Dermis blood vessel endothelial cell (primary cell): ENCODE measurements at regions not wholly inside any gene's neighbourhood (a gene's known extent, or its start where the extent isn't known, plus 50 kb on each side); places are given as distances from the start of the nearest gene placed in this dataset.

Experiments used
- DNase-seq: peaks from one replicate; pipeline ENCODE4 v3.0.0; 2010

GRCh38 chr6:141667580-141668309 is 465.0 kb upstream of the GJE1 start:
- DNase-seq: no peak

- no peak for DNase-seq
These were observed 466.5 kb upstream of the GJE1 start for GRCh38 chr6:141666187-141666586.

GRCh38 chr6:141664744-141665143 is 468.0 kb upstream of the GJE1 start:
- DNase-seq: no peak

GRCh38 chr6:141659582-141659981 is 473.1 kb upstream of the GJE1 start:
- DNase-seq: no peak

GRCh38 chr6:141658696-141659095 is 474.0 kb upstream of the GJE1 start:
- DNase-seq: no peak

- no peak for DNase-seq
These were observed 474.9 kb upstream of the GJE1 start for GRCh38 chr6:141657812-141658211.

GRCh38 chr6:141653590-141653989 is 479.1 kb upstream of the GJE1 start:
- DNase-seq: peak; percentile 4

GRCh38 chr6:141641951-141642350 is 490.8 kb upstream of the GJE1 start:
- DNase-seq: no peak

- no peak for DNase-seq
These were observed 491.3 kb upstream of the GJE1 start for GRCh38 chr6:141641406-141641805.

GRCh38 chr6:141635621-141636020 is 497.1 kb upstream of the GJE1 start:
- no peak for DNase-seq

GRCh38 chr6:141634269-141634668 is 498.5 kb upstream of the GJE1 start:
- DNase-seq: no peak

- no peak for DNase-seq
These were observed 508.4 kb upstream of the GJE1 start for GRCh38 chr6:141624301-141624700.

- no peak for DNase-seq
These were observed 514.5 kb upstream of the GJE1 start for GRCh38 chr6:141618180-141618581.

- peak; percentile 19 for DNase-seq
These were observed 522.0 kb upstream of the GJE1 start for GRCh38 chr6:141610741-141611140.

GRCh38 chr6:141607956-141608355 is 524.8 kb upstream of the GJE1 start:
- DNase-seq: no peak

- DNase-seq: peak; percentile 52
These were observed 534.2 kb upstream of the GJE1 start for GRCh38 chr6:141598487-141598886.

- DNase-seq: peak; percentile 4
These were observed 537.9 kb upstream of the GJE1 start for GRCh38 chr6:141594874-141595273.

GRCh38 chr6:141593311-141593710 is 539.4 kb upstream of the GJE1 start:
- no peak for DNase-seq

- no peak for DNase-seq
These were observed 545.1 kb upstream of the GJE1 start for GRCh38 chr6:141587482-141588266.

- no peak for DNase-seq
These were observed 551.7 kb upstream of the GJE1 start for GRCh38 chr6:141580988-141581552.

GRCh38 chr6:141580131-141580530 is 552.6 kb upstream of the GJE1 start:
- DNase-seq: no peak

- DNase-seq: no peak
These were observed 556.0 kb upstream of the GJE1 start for GRCh38 chr6:141576751-141577150.

- DNase-seq: peak; percentile 96
These were observed 569.6 kb upstream of the GJE1 start for GRCh38 chr6:141562851-141563763.
